ENCODE measurements at regions not wholly inside any gene's neighbourhood (a gene's known extent, or its start where the extent isn't known, plus 50 kb on each side); places are given as distances from the start of the nearest gene placed in this dataset.

DNA sequence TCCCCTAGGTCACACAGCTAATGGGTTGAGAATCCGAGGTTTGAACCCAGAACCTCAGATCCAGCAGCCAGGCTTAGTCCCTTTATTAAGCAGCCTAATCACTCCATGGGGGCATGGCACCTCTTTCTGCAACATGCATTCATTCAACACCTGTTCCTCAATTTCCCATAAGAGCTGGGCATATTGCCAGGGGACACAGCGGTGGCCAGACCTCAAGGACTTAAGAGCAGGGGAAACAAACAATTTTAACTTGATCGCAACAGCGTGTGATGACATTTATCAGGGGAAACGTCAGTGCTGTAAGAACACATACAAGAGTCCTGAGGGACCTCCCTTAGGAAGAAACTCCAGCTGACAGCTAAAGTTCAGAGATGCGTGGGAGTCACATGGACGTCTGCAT is 267.4 kb upstream of the CDH4 start:
- WGBS, 5 donors = 57 to 69% (median 65%) methylated on average over 7 of the region's 7 CpGs
- Histone ChIP-seq H3K4me3 (no peak overlapping the region), H3K4me1 (no peaks in the 10 kb centered on the region), H3K27me3 (no peaks in the 10 kb centered on the region), H3K27ac (no peak overlapping the region), H3K9me3 (peaks cover 3 to 29% (median 10%) of the 10 kb centered on the region in 4 donors), H3K36me3 (no peaks in the 10 kb centered on the region)
- intact Hi-C loops (cut with DNase I; ENCODE audit: low total_unique reads) = no loop called here
- TF ChIP-seq POLR2A (IDR thresholded peaks at IDR 0.05) (no peak), EP300 (IDR thresholded peaks at IDR 0.05) (no peak), POLR2AphosphoS5 (IDR thresholded peaks at IDR 0.05) (no peak)
- TF ChIP-seq, protein P1, sequence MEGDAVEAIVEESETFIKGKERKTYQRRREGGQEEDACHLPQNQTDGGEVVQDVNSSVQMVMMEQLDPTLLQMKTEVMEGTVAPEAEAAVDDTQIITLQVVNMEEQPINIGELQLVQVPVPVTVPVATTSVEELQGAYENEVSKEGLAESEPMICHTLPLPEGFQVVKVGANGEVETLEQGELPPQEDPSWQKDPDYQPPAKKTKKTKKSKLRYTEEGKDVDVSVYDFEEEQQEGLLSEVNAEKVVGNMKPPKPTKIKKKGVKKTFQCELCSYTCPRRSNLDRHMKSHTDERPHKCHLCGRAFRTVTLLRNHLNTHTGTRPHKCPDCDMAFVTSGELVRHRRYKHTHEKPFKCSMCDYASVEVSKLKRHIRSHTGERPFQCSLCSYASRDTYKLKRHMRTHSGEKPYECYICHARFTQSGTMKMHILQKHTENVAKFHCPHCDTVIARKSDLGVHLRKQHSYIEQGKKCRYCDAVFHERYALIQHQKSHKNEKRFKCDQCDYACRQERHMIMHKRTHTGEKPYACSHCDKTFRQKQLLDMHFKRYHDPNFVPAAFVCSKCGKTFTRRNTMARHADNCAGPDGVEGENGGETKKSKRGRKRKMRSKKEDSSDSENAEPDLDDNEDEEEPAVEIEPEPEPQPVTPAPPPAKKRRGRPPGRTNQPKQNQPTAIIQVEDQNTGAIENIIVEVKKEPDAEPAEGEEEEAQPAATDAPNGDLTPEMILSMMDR (IDR thresholded peaks at IDR 0.05) = no peak
- DNase-seq = no peak

DNA sequence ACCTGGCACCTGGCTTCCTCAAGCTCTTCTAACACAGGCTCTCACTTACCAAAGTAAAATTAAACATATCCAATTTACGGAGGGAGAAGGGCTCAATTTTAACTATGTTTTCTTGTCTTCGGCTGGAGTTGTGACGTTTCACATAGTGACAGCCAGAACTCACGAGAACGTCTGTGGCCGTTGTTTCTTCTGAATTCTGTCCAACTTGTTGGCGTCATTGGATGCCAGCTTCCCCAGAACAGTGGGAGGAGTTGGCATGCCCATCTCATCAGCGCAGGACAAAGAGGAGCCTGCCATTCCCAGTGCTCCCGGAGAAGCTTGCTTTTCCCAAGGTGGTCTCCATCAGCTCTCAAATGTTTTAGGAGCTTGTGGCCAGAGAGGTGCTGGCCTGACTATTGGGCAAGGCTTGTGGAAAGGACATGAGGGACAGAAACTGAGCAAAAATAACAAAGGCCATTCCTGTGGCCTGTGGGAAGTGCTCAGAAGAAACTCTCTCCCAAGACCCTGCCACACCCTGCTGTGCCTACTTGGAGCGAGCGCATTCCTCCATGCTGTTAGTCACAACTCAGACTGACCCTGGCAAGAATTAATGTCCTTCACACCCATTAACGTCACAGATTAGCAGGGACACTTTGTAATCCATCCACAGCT is 265.4 kb upstream of the CDH4 start:
- peaks cover 0 to 17% (median 0%) of the 10 kb centered on the region in 4 donors for H3K9me3 ChIP-seq
- no peak overlapping the region for H3K4me3 ChIP-seq
- H3K27me3 ChIP-seq = no peaks in the 10 kb centered on the region
- TF ChIP-seq EP300 (IDR thresholded peaks at IDR 0.05) (no peak), POLR2AphosphoS5 (IDR thresholded peaks at IDR 0.05) (no peak)
- no peak overlapping the region for H3K27ac ChIP-seq
- intact Hi-C loops (cut with DNase I; ENCODE audit: low total_unique reads) = no loop called here
- 78 to 86% (median 82%) methylated on average over 12 of the region's 12 CpGs for WGBS, 5 donors
- DNase-seq = no peak
- no peaks in the 10 kb centered on the region for H3K36me3 ChIP-seq
- H3K4me1 ChIP-seq = no peaks in the 10 kb centered on the region

DNA sequence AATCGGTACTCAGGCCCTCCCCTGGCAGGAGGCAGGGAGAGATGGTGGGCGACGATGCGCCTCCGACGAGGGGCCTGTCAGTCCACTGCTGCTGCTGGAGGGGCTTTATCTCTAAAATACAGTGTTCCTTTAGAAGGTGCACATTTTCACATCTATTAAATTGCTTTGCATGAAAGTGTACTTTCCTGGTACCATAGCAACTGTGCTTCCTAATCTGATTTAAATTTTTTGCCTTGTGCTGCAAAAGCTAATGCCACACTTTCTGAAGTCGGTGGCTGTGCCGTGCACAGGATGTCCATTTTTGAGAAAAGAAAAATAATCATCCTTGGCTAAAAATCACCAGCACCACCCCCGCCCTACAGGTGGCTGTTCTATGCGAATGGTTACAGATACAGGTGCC is 262.0 kb upstream of the CDH4 start:
- Histone ChIP-seq H3K4me1 (no peaks in the 10 kb centered on the region), H3K27me3 (peaks cover 0 to 7% (median 0%) of the 10 kb centered on the region in 3 donors), H3K9me3 (peaks cover 0 to 12% (median 0%) of the 10 kb centered on the region in 4 donors), H3K4me3 (no peak overlapping the region), H3K36me3 (no peaks in the 10 kb centered on the region), H3K27ac (no peak overlapping the region)
- no peak for DNase-seq
- TF ChIP-seq, protein P1 (IDR thresholded peaks at IDR 0.05) = no peak
- no peak for TF ChIP-seq POLR2A (IDR thresholded peaks at IDR 0.05)
- no peak for TF ChIP-seq POLR2AphosphoS5 (IDR thresholded peaks at IDR 0.05)
- no peak for TF ChIP-seq EP300 (IDR thresholded peaks at IDR 0.05)
- WGBS, 5 donors = 74 to 87% (median 79%) methylated on average over 9 to 10 of the region's 10 CpGs
- intact Hi-C loops (cut with DNase I; ENCODE audit: low total_unique reads) = no loop called here

DNA sequence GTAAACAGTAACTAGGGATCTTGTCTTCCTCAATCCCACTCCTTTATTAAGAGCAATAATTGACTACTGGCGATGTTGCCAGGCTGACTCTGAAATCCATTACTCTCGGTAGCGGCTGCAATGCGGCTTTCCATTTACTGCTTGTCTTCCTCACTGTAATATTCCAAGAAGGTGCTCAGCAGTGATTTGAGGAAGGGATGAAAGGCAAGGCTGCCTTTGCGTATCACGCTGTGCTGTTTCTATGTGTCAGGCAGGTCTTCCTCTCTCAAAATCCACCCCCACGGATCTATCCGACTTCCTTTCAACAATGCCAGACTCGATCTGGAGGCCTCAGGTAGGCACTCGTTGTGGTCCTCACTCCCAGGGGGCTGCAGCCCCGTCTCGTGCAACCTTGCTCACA is 261.4 kb upstream of the CDH4 start:
- Histone ChIP-seq H3K27ac (no peak overlapping the region), H3K4me1 (no peaks in the 10 kb centered on the region), H3K27me3 (peaks cover 0 to 11% (median 0%) of the 10 kb centered on the region in 3 donors), H3K36me3 (no peaks in the 10 kb centered on the region), H3K9me3 (peaks cover 0 to 6% (median 0%) of the 10 kb centered on the region in 4 donors), H3K4me3 (no peak overlapping the region)
- TF ChIP-seq POLR2A (IDR thresholded peaks at IDR 0.05) (no peak), POLR2AphosphoS5 (IDR thresholded peaks at IDR 0.05) (no peak), EP300 (IDR thresholded peaks at IDR 0.05) (no peak)
- TF ChIP-seq, protein P1 (IDR thresholded peaks at IDR 0.05) = no peak
- intact Hi-C loops (cut with DNase I; ENCODE audit: low total_unique reads) = no loop called here
- 79 to 87% (median 83%) methylated on average over 12 of the region's 12 CpGs for WGBS, 5 donors
- DNase-seq = no peak

DNA sequence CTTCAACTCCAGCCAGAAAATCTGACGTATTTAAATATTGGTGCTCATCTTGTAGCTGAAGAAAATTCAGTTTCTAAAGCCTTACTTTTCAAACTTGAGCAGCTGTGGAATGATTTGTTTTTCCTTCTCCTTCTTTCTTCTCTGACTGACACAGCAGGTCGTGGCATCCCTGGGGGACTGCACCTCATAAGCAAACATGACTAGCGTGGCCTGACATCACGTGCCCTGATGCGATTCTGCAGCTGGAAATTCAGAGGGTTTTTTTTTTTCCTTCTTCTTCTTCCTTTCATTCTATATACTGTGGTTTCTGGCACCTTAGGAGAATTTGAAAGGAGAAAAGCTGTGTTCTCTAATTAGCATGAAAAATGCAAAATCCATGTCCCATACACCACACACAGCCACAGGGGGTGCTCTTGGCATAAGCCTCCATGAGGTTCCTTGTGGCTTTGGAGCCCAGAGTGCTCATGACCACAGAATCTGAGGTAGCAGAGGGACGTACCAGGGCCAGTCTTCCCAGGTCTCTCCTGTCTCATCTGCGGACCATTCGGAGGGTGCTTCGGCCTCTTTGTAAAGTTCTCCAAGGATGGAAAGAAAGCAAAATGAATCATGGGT is 258.5 kb upstream of the CDH4 start:
- DNase-seq = no peak
- intact Hi-C loops (cut with DNase I; ENCODE audit: low total_unique reads) = no loop called here
- H3K27ac ChIP-seq = no peak overlapping the region
- TF ChIP-seq POLR2AphosphoS5 (IDR thresholded peaks at IDR 0.05) (no peak), POLR2A (IDR thresholded peaks at IDR 0.05) (no peak), EP300 (IDR thresholded peaks at IDR 0.05) (no peak)
- TF ChIP-seq, protein P1 (IDR thresholded peaks at IDR 0.05) = no peak
- no peaks in the 10 kb centered on the region for H3K4me1 ChIP-seq
- no peaks in the 10 kb centered on the region for H3K36me3 ChIP-seq
- 47 to 66% (median 60%) methylated on average over 9 of the region's 9 CpGs for WGBS, 5 donors
- no peaks in the 10 kb centered on the region for H3K9me3 ChIP-seq
- peaks cover 0 to 19% (median 0%) of the 10 kb centered on the region in 3 donors for H3K27me3 ChIP-seq
- H3K4me3 ChIP-seq = no peak overlapping the region

Measured in stomach (tissue), 8 donors.